Heart left ventricle (tissue), 16 donors: ENCODE measurements at regions not wholly inside any gene's neighbourhood (a gene's known extent, or its start where the extent isn't known, plus 50 kb on each side); places are given as distances from the start of the nearest gene placed in this dataset.

Source experiments
- ATAC-seq, 4 donors: fragments of 200-7000 bp; cut with Tn5 transposase; one replicate each; pipeline ENCODE4 v1.9.1; 2020 to 2022; ENCODE audit warnings: moderate library complexity in 4 of 4, mild to moderate bottlenecking in 3 of 4, moderate number of reproducible peaks in 1 of 4
- DNase-seq, 5 donors: peaks; one replicate each; pipeline ENCODE4 v3.0.0-alpha.2; 2020
- H3K27ac ChIP-seq, 12 donors: fragments of 200-600 bp; sonication (generic) in 4 of 12; one replicate each; pipeline versions ENCODE4 v1.5.0 to v1.8.0; 2016 to 2022; ENCODE audit warnings: mild to moderate bottlenecking in 2 of 12
- H3K27me3 ChIP-seq, 9 donors: fragments of 200-600 bp; sonication (generic) in 2 of 9; one replicate each; pipeline versions ENCODE4 v1.5.1 to v1.8.0; 2016 to 2022; ENCODE audit warnings: mild to moderate bottlenecking in 3 of 9
- H3K36me3 ChIP-seq, 9 donors: fragments of 200-600 bp; sonication (generic) in 2 of 9; one replicate each; pipeline versions ENCODE4 v1.5.0 to v1.8.0; 2018 to 2022; ENCODE audit warnings: mild to moderate bottlenecking in 2 of 9
- H3K4me1 ChIP-seq, 12 donors: fragments of 200-600 bp; sonication (generic) in 4 of 12; one replicate each; pipeline versions ENCODE4 v1.5.0 to v1.8.0; 2016 to 2022; ENCODE audit warnings: mild to moderate bottlenecking in 3 of 12
- H3K4me3 ChIP-seq, 12 donors: fragments of 200-600 bp; sonication (generic) in 4 of 12; one replicate each; pipeline versions ENCODE4 v1.5.0 to v1.8.0; 2017 to 2022; ENCODE audit warnings: mild to moderate bottlenecking in 9 of 12, moderate library complexity in 4 of 12
- H3K9me3 ChIP-seq, 12 donors: fragments of 200-600 bp; sonication (generic) in 4 of 12; one replicate each; pipeline versions ENCODE4 v1.5.0 to v1.8.0; 2016 to 2022; ENCODE audit warnings: mild to moderate bottlenecking in 1 of 12
- CTCF ChIP-seq, 12 donors: fragments of 200-600 bp; sonication (generic) in 4 of 12; IDR thresholded peaks; one replicate each; pipeline versions ENCODE4 v1.5.0 to v1.8.0; 2018 to 2022; ENCODE audit warnings: antibody characterized with exemption in 12 of 12, mild to moderate bottlenecking in 5 of 12
- POLR2A ChIP-seq, 2 donors: fragments of 450-650 bp; IDR thresholded peaks; one replicate each; pipeline ENCODE4 v1.6.1; 2017; ENCODE audit warnings: antibody characterized with exemption in 2 of 2, mild to moderate bottlenecking in 2 of 2, moderate library complexity in 2 of 2
- WGBS, 4 donors: extraction: QIAGEN DNeasy Blood & Tissue Kit in 2 of 4; methylation state at CpG; one replicate each; pipeline versions ENCODE4 v1.1.5 to v1.1.7; 2013 to 2018; 5-methylcytosine and 5-hydroxymethylcytosine counted together
- intact Hi-C, 10 donors: fragments of 100-400 bp; cut with DNase I; formaldehyde crosslinking; loops; one replicate each; pipeline versions ENCODE4 v1.11.1 to v1.14.2; 2022
- donor health status: ischemic (EF 13 %, LVEDD 7.1; RV severe dilation, severe dysfunction).
- donor health status: healthy with polysubstance abuse.
- donor health status: DM: no; HTN: yes; CAD: no.
- donor health status: DM: no; HTN: no; CAD: no.
- donor health status: ischemic (EF 25% LVEDD 6.9; RV normal size, moderate dysfunction).
- donor health status: ischemic (EF 25% LVEDD 5.7; RV mildly dilated, moderate dysfunction).
- donor health status: healthy.
- donor health status: DM: yes; HTN: yes; CAD: no.
- donor health status: ischemic (EF 35%, LVEDD 5.7; RV mildly dilated, moderate dysfunction).
- donor health status: nonischemic (EF 11% LVEDD 7.7; RV severe dilation, severe dysfunction).
- donor health status: DM: yes; HTN: yes; CAD: no.
- donor health status: PGD.
- donor health status: ischemic (EF 29% LVEDD 5.4; RV normal size, mild dysfunction).
- donor health status: nonischemic (EF 23%, LVEDD 6.1; RV moderate dilation, normal function).

DNA sequence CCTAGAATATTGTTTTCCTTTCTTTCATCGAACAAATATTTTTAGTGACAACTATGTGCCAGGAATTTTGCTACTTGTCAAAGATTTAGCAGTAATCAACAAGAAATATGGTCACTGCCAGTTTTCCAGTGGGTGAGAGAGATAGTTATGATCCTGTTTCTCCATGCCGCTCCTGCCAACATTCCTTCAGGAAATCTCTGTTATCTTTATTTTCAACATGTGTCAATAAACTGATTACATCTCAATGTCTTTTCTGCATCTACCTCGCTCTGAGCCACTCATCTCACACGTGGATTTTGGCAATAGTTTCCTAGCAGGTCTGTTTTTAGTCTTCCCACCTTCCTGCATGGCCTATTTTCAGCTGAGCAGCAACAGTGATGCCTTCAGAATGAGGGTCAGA, 650.0 kb upstream of the STXBP6 start:
- no peak for ATAC-seq
- Histone ChIP-seq H3K27ac (no peak overlapping the region), H3K9me3 (no peaks in the 10 kb centered on the region), H3K4me3 (no peak overlapping the region), H3K36me3 (no peaks in the 10 kb centered on the region), H3K4me1 (no peaks in the 10 kb centered on the region), H3K27me3 (no peaks in the 10 kb centered on the region)
- intact Hi-C loops, result no loop called here
- TF ChIP-seq CTCF (IDR thresholded peaks at IDR 0.05) (no peak), POLR2A (IDR thresholded peaks at IDR 0.05) (no peak)
- no peak for DNase-seq
- 51 to 55% (median 52%) methylated on average over 4 of the region's 4 CpGs for WGBS, 4 donors

- Histone ChIP-seq H3K4me1 (no peaks in the 10 kb centered on the region), H3K27me3 (no peaks in the 10 kb centered on the region), H3K36me3 (no peaks in the 10 kb centered on the region), H3K4me3 (no peak overlapping the region), H3K9me3 (no peaks in the 10 kb centered on the region), H3K27ac (no peak overlapping the region)
- 67 to 72% (median 68%) methylated on average over 1 of the region's 1 CpG for WGBS, 4 donors
- ATAC-seq (no peak), DNase-seq (no peak)
- intact Hi-C loops, result no loop called here
- TF ChIP-seq CTCF (IDR thresholded peaks at IDR 0.05), result no peak
These were observed 648.2 kb upstream of the STXBP6 start for GRCh38 chr14:25698111-25698510.

GRCh38 chr14:25696176-25696575, 646.2 kb upstream of the STXBP6 start:
- 72 to 81% (median 79%) methylated on average over 3 of the region's 3 CpGs for WGBS, 4 donors

GRCh38 chr14:25685004-25685403, 635.1 kb upstream of the STXBP6 start:
- no peaks in the 10 kb centered on the region for H3K27me3 ChIP-seq
- no peak for DNase-seq
- H3K9me3 ChIP-seq, result no peaks in the 10 kb centered on the region
- no peaks in the 10 kb centered on the region for H3K4me1 ChIP-seq
- WGBS, 4 donors, result 44 to 56% (median 49%) methylated on average over 2 of the region's 2 CpGs
- ATAC-seq, result no peak
- no peaks in the 10 kb centered on the region for H3K36me3 ChIP-seq
- intact Hi-C loops, result no loop called here
- no peak overlapping the region for H3K27ac ChIP-seq
- H3K4me3 ChIP-seq, result no peak overlapping the region
- TF ChIP-seq CTCF (IDR thresholded peaks at IDR 0.05) (no peak), POLR2A (IDR thresholded peaks at IDR 0.05) (no peak)

More at GRCh38 chr14:25696176-25696575, 646.2 kb upstream of the STXBP6 start:
- H3K27ac ChIP-seq, result no peak overlapping the region
- TF ChIP-seq POLR2A (IDR thresholded peaks at IDR 0.05), result no peak
- no peak for TF ChIP-seq CTCF (IDR thresholded peaks at IDR 0.05)
- no peak for ATAC-seq
- intact Hi-C loops, result no loop called here
- no peaks in the 10 kb centered on the region for H3K4me1 ChIP-seq
- DNase-seq, result no peak
- no peaks in the 10 kb centered on the region for H3K9me3 ChIP-seq
- H3K36me3 ChIP-seq, result no peaks in the 10 kb centered on the region
- H3K4me3 ChIP-seq, result no peak overlapping the region
- no peaks in the 10 kb centered on the region for H3K27me3 ChIP-seq
